ENCODE measurements at regions not wholly inside any gene's neighbourhood (a gene's known extent, or its start where the extent isn't known, plus 50 kb on each side); places are given as distances from the start of the nearest gene placed in this dataset.
A peak's percentile ranks its signal among the peaks of the same experiment; 100 is the strongest.

GRCh38 chr1:93753791-93754763, 72.4 kb upstream of the BCAR3 start:
- H3K36me3 ChIP-seq (ENCODE audit: control insufficient read depth, insufficient read depth, low read length) = no peaks in the 10 kb centered on the region
- H3K4me3 ChIP-seq (ENCODE audit: low read depth, low read length) = no peak overlapping the region
- no peaks in the 10 kb centered on the region for H3K27me3 ChIP-seq (ENCODE audit: control insufficient read depth, insufficient read depth, low read length)
- TF ChIP-seq CTCF (IDR thresholded peaks at IDR 0.05; ENCODE audit: insufficient read depth, low read length, poor library complexity, severe bottlenecking) = no peak
- peak; percentile 56 for DNase-seq (ENCODE audit: low read depth)

GRCh38 chr1:93751377-93752250, 70.0 kb upstream of the BCAR3 start:
- DNase-seq (ENCODE audit: low read depth) = no peak
- no peak for TF ChIP-seq CTCF (IDR thresholded peaks at IDR 0.05; ENCODE audit: insufficient read depth, low read length, poor library complexity, severe bottlenecking)
- Histone ChIP-seq H3K4me3 (ENCODE audit: low read depth, low read length) (no peak overlapping the region), H3K36me3 (ENCODE audit: control insufficient read depth, insufficient read depth, low read length) (no peaks in the 10 kb centered on the region), H3K27me3 (ENCODE audit: control insufficient read depth, insufficient read depth, low read length) (no peaks in the 10 kb centered on the region)

GRCh38 chr1:93750955-93751354, 69.3 kb upstream of the BCAR3 start:
- no peak for TF ChIP-seq CTCF (IDR thresholded peaks at IDR 0.05; ENCODE audit: insufficient read depth, low read length, poor library complexity, severe bottlenecking)
- H3K27me3 ChIP-seq (ENCODE audit: control insufficient read depth, insufficient read depth, low read length) = no peaks in the 10 kb centered on the region
- no peak for DNase-seq (ENCODE audit: low read depth)
- H3K36me3 ChIP-seq (ENCODE audit: control insufficient read depth, insufficient read depth, low read length) = no peaks in the 10 kb centered on the region
- H3K4me3 ChIP-seq (ENCODE audit: low read depth, low read length) = no peak overlapping the region

- Histone ChIP-seq H3K27me3 (ENCODE audit: control insufficient read depth, insufficient read depth, low read length) (no peaks in the 10 kb centered on the region), H3K36me3 (ENCODE audit: control insufficient read depth, insufficient read depth, low read length) (no peaks in the 10 kb centered on the region), H3K4me3 (ENCODE audit: low read depth, low read length) (no peak overlapping the region)
- no peak for DNase-seq (ENCODE audit: low read depth)
- peak; percentile 13 for TF ChIP-seq CTCF (IDR thresholded peaks at IDR 0.05; ENCODE audit: insufficient read depth, low read length, poor library complexity, severe bottlenecking)
Measured at GRCh38 chr1:93749894-93750301, 68.3 kb upstream of the BCAR3 start.

GRCh38 chr1:93749487-93749886, 67.8 kb upstream of the BCAR3 start:
- Histone ChIP-seq H3K4me3 (ENCODE audit: low read depth, low read length) (no peak overlapping the region), H3K36me3 (ENCODE audit: control insufficient read depth, insufficient read depth, low read length) (no peaks in the 10 kb centered on the region), H3K27me3 (ENCODE audit: control insufficient read depth, insufficient read depth, low read length) (no peaks in the 10 kb centered on the region)
- TF ChIP-seq CTCF (IDR thresholded peaks at IDR 0.05; ENCODE audit: insufficient read depth, low read length, poor library complexity, severe bottlenecking) = no peak
- no peak for DNase-seq (ENCODE audit: low read depth)
